ENCODE measurements at regions not wholly inside any gene's neighbourhood (a gene's known extent, or its start where the extent isn't known, plus 50 kb on each side); places are given as distances from the start of the nearest gene placed in this dataset.

DNA sequence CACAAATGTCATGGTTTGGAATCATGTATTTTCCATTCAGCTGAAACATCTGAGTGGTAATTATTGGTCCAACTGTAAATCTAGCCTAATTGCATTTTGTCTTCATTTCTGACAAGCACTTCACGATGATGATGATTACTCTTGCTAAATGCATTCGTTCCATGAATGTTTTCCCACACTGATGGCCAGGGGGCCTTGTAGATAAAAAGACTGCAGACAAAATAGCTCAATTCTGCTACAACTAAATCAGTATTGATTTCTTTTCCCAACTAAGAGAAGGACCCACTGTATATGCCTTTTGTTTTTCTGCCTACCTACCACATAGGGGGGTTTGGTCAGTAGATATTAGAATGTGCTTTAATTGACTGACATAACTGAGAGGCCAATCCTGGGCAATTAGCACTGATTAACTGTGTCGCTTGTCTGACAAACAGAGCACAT is 1351.3 kb upstream of the NUDT12 start:
- TF ChIP-seq, protein P1, sequence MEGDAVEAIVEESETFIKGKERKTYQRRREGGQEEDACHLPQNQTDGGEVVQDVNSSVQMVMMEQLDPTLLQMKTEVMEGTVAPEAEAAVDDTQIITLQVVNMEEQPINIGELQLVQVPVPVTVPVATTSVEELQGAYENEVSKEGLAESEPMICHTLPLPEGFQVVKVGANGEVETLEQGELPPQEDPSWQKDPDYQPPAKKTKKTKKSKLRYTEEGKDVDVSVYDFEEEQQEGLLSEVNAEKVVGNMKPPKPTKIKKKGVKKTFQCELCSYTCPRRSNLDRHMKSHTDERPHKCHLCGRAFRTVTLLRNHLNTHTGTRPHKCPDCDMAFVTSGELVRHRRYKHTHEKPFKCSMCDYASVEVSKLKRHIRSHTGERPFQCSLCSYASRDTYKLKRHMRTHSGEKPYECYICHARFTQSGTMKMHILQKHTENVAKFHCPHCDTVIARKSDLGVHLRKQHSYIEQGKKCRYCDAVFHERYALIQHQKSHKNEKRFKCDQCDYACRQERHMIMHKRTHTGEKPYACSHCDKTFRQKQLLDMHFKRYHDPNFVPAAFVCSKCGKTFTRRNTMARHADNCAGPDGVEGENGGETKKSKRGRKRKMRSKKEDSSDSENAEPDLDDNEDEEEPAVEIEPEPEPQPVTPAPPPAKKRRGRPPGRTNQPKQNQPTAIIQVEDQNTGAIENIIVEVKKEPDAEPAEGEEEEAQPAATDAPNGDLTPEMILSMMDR (IDR thresholded peaks at IDR 0.05), result no peak
- TF ChIP-seq EP300 (IDR thresholded peaks at IDR 0.05), result no peak
